GM21737 (cell line): ENCODE measurements at regions not wholly inside any gene's neighbourhood (a gene's known extent, or its start where the extent isn't known, plus 50 kb on each side); places are given as distances from the start of the nearest gene placed in this dataset.

Experiments
- ATAC-seq: cut with Tn5 transposase; IDR thresholded peaks from one replicate; pipeline ENCODE4 v1.9.1; 2021; ENCODE audit warnings: mild to moderate bottlenecking, moderate library complexity; ENCODE audit not compliant: unreplicated experiment

DNA sequence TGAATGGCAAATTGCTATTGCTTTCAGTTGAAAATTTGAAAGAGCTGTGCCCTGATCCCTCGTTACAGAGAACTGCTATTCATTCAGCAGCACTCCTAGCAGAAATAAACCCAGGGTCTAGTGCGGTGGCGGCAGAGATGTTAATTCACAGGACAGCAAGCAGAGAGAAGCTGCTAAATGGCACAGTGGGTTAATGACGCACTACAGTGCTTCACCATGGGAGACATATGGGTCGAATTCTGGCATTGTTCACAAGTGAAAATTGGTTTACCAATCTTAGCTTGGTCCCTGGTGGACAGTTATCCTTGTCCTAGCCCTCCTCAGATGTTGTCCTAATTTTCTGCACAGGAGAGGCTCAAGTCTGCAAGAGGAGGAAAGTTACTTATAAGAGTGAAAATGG lies 807.4 kb downstream of the TLE1 start:
- ATAC-seq = no peak

GRCh38 chr9:80881320-80881719 lies 808.0 kb downstream of the TLE1 start:
- no peak for ATAC-seq

DNA sequence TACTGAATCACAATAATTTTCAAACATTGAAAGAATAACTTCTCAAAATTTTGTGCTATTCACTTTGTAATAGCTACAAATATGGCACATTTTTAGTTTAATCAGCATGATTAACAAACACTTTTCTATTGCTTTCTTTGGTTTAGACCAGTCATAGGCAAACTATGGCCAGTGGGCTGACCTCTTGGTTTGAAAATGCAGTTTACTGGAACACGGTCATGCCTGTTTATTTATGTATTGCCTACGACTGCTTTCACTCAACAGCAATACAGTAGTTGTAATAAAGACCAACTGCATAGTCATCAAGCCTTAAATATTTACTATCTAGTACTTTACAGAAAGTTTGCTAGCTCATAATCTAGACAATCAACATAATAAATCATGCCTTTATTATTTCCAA lies 810.8 kb downstream of the TLE1 start:
- no peak for ATAC-seq

GRCh38 chr9:80875947-80876346 lies 813.4 kb downstream of the TLE1 start:
- ATAC-seq = no peak

- no peak for ATAC-seq
Measured at GRCh38 chr9:80874276-80874675, 815.1 kb downstream of the TLE1 start.

DNA sequence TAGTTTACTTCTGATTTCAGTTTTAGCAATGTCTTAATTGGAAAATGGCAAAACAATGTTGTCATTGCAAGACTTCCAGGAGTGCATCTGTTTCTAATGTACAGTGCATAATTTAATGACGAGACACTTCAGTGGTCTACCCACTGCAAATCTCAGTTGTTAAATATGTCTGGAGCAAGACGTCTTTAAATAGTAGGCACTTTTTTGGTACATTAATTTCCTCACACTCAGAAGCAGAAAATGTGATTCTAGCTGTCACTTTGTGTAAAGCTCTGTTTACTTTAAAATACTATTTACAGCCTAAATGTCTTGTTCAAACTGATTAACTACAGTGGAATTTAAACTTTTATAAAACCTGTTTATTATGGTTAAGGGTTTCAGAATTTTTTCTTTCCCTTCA lies 815.5 kb downstream of the TLE1 start:
- no peak for ATAC-seq

DNA sequence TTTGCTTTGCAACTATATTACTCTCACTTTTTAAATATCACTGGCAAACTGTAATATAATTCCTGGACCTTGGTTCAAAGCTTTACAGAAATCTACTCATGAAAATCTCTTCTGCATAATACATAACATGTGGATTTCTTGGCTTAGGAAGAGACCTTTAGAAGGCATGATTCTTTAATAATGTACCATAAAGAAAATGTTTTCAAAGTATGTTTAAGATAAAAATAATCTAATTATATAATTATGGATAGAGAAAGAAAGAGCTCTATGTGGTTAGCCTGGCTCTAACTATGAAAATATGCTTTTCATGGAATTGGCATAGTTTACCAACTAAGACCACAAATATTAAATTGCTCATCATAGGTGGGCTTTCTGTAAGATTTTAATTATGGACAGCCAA lies 817.8 kb downstream of the TLE1 start:
- no peak for ATAC-seq

GRCh38 chr9:80867731-80868130 lies 821.6 kb downstream of the TLE1 start:
- ATAC-seq = no peak

- ATAC-seq = no peak
Measured at GRCh38 chr9:80866576-80867227, 822.6 kb downstream of the TLE1 start.

- ATAC-seq = no peak
Measured at GRCh38 chr9:80866121-80866520, 823.2 kb downstream of the TLE1 start.

GRCh38 chr9:80843028-80843427 lies 846.3 kb downstream of the TLE1 start:
- ATAC-seq = no peak

DNA sequence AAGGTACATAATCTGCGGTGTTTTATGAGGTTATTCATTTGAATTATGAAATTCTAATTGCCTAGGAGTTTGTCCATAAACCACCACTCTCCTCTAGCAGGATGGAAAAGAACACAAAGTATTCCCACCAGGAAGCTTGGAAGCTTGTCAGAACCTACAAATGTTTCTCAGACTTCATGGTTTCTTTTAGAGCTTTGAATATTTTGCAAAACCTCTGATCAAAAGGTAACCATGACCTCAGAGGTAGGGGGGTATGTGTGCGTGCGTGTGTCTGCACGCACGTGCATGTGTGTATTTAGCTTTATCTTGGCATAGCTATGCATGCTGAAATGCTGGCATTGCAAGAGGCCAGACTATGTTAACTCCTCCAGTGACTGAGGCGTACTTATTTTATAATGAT lies 847.0 kb downstream of the TLE1 start:
- no peak for ATAC-seq

- ATAC-seq = no peak
Measured at GRCh38 chr9:80841888-80842287, 847.5 kb downstream of the TLE1 start.

DNA sequence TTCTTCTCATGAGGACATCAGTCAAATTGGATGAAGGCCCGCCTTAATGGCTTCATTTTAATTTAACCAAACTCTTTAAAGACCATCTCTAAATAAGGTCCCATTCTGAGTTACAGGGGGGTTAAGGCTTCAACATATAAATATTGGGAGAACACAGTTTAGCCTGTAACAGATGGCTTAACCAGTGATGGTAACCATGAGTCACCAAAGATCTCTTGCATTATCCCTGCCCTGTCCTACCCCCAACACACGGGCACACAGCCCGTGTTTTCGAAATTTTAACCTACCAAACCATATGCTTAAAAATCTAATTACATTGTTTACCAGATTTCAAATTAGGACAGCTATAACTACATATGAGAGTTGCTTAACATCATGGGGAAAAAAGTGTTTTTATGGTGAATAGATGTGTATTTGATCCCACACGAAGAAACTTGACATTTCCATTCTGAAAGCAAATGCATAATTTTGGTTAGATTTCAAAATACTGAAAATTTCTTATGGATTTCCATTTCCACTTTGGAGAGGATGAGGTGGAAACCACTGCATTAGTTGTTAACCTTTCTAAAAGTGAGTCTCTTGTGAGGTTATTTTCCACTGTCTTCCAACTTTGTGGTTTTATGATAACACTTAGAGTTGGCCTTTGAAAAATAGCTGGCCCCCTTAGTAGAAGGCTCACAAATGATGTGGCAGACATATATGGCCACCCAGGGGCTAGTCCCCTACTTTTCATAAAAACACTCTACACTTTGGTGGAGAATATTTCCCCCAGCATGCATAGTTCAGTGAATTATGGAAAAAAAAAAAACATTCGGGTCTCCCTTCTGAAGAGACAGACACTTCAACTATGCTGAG lies 849.3 kb downstream of the TLE1 start:
- no peak for ATAC-seq

- no peak for ATAC-seq
Measured at GRCh38 chr9:80836013-80836412, 853.3 kb downstream of the TLE1 start.

DNA sequence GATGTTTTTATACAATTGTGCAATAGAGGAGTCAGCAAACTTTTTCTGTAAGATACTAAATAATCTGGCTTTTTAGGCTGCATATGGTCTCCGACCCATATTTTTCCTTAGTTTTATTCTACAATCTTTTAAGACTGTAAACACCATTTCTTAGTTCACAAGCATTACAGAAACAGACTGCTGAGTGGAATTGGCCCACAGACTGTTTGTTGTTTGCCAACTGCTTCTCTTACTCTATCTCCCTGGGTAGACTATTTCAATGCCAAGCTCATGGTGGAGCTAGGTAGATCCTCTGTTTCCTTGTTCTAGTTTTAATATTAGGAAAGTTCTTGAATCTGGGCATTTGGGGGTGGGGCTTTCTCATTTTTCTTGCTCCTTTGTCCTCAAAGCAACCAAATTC lies 857.6 kb downstream of the TLE1 start:
- ATAC-seq = no peak

DNA sequence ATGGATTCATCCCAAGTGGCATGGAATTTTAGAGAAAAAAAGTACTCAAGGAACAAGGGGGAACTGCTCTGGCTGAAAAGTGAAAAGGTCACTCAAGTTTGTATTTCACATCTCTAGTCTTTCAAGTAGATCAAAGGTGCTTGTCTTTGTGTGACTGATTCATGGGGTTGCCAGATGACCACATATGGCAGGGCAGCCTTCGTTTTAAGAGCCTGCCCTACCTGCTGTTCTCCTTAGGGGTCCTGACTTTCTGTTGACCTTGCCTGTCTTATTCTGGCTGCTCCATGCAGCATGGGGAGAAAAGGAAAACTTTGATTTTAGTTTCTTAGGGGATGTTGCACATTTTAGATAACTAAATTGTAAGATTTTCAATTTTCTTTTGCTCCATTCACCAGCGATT lies 877.7 kb downstream of the TLE1 start:
- no peak for ATAC-seq

DNA sequence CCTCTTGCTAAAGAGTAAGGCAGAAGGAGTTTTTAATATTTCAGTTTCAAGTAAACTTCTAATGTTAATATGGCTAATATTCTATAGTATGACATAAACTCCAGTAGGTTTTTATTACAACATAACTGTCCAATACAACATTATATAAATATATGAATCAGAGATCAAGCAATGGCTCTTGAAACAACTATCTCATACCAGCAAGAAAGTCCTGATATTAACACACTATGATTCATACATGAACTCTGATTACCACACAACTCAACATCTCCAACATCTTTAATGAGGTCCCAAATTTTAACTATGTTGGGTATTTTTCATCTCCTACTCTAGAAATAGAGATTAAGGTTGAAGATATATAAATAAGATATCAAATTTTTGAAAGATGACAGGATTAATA lies 878.3 kb downstream of the TLE1 start:
- ATAC-seq = no peak

DNA sequence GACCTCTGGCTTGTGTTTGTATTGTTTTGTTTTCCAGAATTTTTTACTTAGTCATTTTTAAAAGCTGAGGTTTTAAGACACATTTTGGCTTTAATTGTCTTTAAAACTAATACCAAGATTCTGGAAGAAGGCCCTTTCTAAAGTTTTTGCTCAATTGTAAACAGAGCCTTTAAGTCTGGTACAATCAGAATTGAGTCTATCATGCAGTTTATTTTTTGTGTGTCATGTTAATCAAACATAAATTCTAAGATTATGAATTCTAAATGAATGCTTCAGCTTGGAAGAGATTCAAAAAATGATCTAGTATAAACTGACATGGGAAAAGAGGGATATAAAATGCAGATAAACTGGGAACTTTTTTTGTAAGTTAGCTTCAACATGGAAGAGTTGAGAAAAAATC lies 882.7 kb downstream of the TLE1 start:
- no peak for ATAC-seq

DNA sequence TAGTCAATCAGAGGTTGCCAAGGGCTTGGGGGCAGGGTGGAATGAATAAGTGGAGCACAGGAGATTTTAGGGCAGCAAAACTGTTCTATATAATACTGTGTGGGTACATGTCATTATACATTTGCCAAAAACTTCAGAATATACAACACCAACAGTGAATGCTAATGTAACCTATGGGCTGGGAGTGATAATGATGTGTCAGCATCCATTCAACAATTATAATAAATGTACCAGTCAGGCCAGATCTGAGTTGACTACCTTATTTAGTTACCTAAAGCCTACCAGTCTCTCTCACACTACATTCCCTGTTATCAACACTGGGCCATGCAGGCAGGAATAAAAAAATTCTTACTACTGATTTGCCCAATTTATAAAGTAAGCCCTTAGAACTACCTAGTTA lies 884.5 kb downstream of the TLE1 start:
- ATAC-seq = no peak

- no peak for ATAC-seq
Measured at GRCh38 chr9:80797831-80798688, 891.3 kb downstream of the TLE1 start.
